ENCODE measurements at regions not wholly inside any gene's neighbourhood (a gene's known extent, or its start where the extent isn't known, plus 50 kb on each side); places are given as distances from the start of the nearest gene placed in this dataset.

- Histone ChIP-seq H3K27me3 (ENCODE audit: low read depth, low read length) (no peaks in the 10 kb centered on the region), H3K9ac (ENCODE audit: low read length) (no peak overlapping the region), H3K79me2 (ENCODE audit: low read length) (no peaks in the 10 kb centered on the region), H2AFZ (ENCODE audit: low read depth, low read length) (no peak overlapping the region), H4K20me1 (ENCODE audit: insufficient read depth, low read length) (no peaks in the 10 kb centered on the region), H3K4me2 (ENCODE audit: low read length) (no peak overlapping the region), H3K27ac (ENCODE audit: low read length) (no peak overlapping the region), H3K4me1 (ENCODE audit: low read length) (no peaks in the 10 kb centered on the region), H3K36me3 (replicated peaks; ENCODE audit: low read depth, low read length) (no peaks in the 10 kb centered on the region), H3K4me3 (ENCODE audit: low read length) (no peak overlapping the region), H3K9me3 (ENCODE audit: insufficient read depth, low read length) (no peaks in the 10 kb centered on the region)
- no peak for TF ChIP-seq EZH2phosphoT487 (IDR thresholded peaks at IDR 0.05; ENCODE audit: low read depth)
These were observed 206.9 kb upstream of the MAP3K7 start for GRCh38 chr6:90793771-90794170.

DNA sequence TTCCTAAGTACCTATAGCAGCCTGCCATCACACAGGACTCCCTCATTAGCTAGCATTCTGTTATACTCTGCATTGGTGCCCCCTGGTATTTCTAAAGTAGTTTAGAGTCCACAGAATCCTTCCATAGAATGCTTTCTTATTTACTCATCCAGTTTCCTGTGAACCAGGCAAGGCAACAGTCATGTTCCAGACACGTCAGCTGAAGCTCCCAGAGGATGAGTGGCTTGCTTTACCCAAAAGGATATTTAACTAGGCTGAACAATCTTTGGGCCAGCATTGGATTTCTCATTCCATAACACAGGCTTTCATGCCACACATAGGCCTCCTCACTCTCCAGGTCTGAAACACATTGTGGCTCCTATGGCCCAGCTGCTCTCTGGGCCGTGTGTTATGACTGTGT is 203.8 kb upstream of the MAP3K7 start:
- H3K27ac ChIP-seq (ENCODE audit: low read length): no peak overlapping the region
- H4K20me1 ChIP-seq (ENCODE audit: insufficient read depth, low read length): no peaks in the 10 kb centered on the region
- no peaks in the 10 kb centered on the region for H3K27me3 ChIP-seq (ENCODE audit: low read depth, low read length)
- no peaks in the 10 kb centered on the region for H3K4me1 ChIP-seq (ENCODE audit: low read length)
- no peaks in the 10 kb centered on the region for H3K79me2 ChIP-seq (ENCODE audit: low read length)
- no peaks in the 10 kb centered on the region for H3K9me3 ChIP-seq (ENCODE audit: insufficient read depth, low read length)
- no peak overlapping the region for H2AFZ ChIP-seq (ENCODE audit: low read depth, low read length)
- TF ChIP-seq EZH2phosphoT487 (IDR thresholded peaks at IDR 0.05; ENCODE audit: low read depth) (no peak), CTCF (IDR thresholded peaks at IDR 0.05; ENCODE audit: low read depth, low read length) (no peak)
- no peak overlapping the region for H3K4me3 ChIP-seq (ENCODE audit: low read length)
- H3K36me3 ChIP-seq (replicated peaks; ENCODE audit: low read depth, low read length): no peaks in the 10 kb centered on the region
- H3K4me2 ChIP-seq (ENCODE audit: low read length): no peak overlapping the region
- no peak overlapping the region for H3K9ac ChIP-seq (ENCODE audit: low read length)

DNA sequence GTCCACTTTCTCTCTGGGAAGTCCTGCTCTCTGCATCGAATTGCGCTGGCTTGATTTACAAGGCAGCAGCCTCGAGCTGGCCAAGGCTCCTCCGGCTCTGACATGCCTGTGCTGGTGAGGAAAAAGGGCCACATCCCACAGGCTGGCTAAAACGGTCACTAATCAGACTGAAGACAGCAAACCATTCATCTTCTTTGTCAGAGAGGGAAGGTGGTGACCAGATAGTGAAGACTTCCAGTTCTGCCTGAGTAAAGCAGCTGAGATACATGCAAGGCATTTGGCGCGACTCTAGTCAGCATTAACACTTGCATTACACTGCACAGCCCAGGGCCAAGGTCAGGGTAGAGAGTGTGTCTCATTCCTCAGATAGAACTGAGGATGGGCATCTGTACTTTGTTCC is 203.2 kb upstream of the MAP3K7 start:
- Histone ChIP-seq H3K4me3 (ENCODE audit: low read length) (no peak overlapping the region), H3K4me1 (ENCODE audit: low read length) (no peaks in the 10 kb centered on the region), H4K20me1 (ENCODE audit: insufficient read depth, low read length) (no peaks in the 10 kb centered on the region), H2AFZ (ENCODE audit: low read depth, low read length) (no peak overlapping the region), H3K27me3 (ENCODE audit: low read depth, low read length) (no peaks in the 10 kb centered on the region), H3K36me3 (replicated peaks; ENCODE audit: low read depth, low read length) (no peaks in the 10 kb centered on the region), H3K9ac (ENCODE audit: low read length) (no peak overlapping the region), H3K4me2 (ENCODE audit: low read length) (no peak overlapping the region), H3K27ac (ENCODE audit: low read length) (no peak overlapping the region), H3K79me2 (ENCODE audit: low read length) (no peaks in the 10 kb centered on the region), H3K9me3 (ENCODE audit: insufficient read depth, low read length) (no peaks in the 10 kb centered on the region)
- TF ChIP-seq CTCF (IDR thresholded peaks at IDR 0.05; ENCODE audit: low read depth, low read length) (no peak), EZH2phosphoT487 (IDR thresholded peaks at IDR 0.05; ENCODE audit: low read depth) (no peak)

DNA sequence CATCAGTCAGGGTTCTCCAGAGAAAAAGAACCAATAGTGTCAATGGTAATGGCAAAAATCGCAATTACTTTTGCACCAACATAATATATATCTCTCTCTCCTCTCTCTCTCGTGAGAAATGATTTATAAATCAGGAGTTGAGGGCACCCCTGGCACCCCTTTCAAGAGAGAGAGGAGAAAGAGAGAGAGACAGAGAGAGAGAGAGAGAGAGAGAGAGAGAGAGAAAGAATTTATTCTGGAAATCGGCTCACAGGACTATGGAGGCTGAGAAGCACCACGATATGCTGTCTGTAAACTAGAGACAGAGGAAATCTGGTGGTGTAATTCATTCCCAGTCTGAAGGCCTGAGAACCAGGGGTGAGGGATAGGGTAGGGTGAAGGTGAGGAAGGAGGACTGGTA is 201.9 kb upstream of the MAP3K7 start:
- Histone ChIP-seq H3K9me3 (ENCODE audit: insufficient read depth, low read length) (no peaks in the 10 kb centered on the region), H3K27me3 (ENCODE audit: low read depth, low read length) (no peaks in the 10 kb centered on the region), H3K4me1 (ENCODE audit: low read length) (no peaks in the 10 kb centered on the region), H2AFZ (ENCODE audit: low read depth, low read length) (no peak overlapping the region), H3K4me2 (ENCODE audit: low read length) (no peak overlapping the region), H3K4me3 (ENCODE audit: low read length) (no peak overlapping the region), H3K27ac (ENCODE audit: low read length) (no peak overlapping the region), H3K36me3 (replicated peaks; ENCODE audit: low read depth, low read length) (no peaks in the 10 kb centered on the region), H4K20me1 (ENCODE audit: insufficient read depth, low read length) (no peaks in the 10 kb centered on the region), H3K9ac (ENCODE audit: low read length) (no peak overlapping the region), H3K79me2 (ENCODE audit: low read length) (no peaks in the 10 kb centered on the region)
- TF ChIP-seq CTCF (IDR thresholded peaks at IDR 0.05; ENCODE audit: low read depth, low read length) (no peak), EZH2phosphoT487 (IDR thresholded peaks at IDR 0.05; ENCODE audit: low read depth) (no peak)

DNA sequence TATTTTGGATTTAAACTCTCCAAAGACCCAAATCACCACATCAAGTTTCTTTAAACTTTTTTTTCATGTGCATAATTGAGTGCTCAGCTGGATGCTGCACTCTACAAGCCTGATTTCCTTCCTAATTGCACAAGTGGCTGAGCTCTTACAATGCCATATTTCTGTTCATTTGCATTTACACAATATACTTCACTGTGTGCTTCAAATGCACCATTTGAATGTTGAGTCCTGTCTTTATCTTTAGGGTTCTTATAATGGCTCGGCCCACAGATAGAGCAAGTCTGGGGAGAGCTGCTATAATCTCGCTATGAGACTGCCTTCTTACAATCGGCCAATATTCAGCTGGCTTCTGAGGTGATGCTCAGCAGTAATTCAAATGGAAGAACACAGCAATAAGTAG is 200.6 kb upstream of the MAP3K7 start:
- no peaks in the 10 kb centered on the region for H3K79me2 ChIP-seq (ENCODE audit: low read length)
- no peak overlapping the region for H3K4me2 ChIP-seq (ENCODE audit: low read length)
- no peaks in the 10 kb centered on the region for H4K20me1 ChIP-seq (ENCODE audit: insufficient read depth, low read length)
- H3K4me1 ChIP-seq (ENCODE audit: low read length): no peaks in the 10 kb centered on the region
- no peak overlapping the region for H3K27ac ChIP-seq (ENCODE audit: low read length)
- H3K27me3 ChIP-seq (ENCODE audit: low read depth, low read length): no peaks in the 10 kb centered on the region
- no peaks in the 10 kb centered on the region for H3K9me3 ChIP-seq (ENCODE audit: insufficient read depth, low read length)
- no peak overlapping the region for H3K4me3 ChIP-seq (ENCODE audit: low read length)
- no peak overlapping the region for H3K9ac ChIP-seq (ENCODE audit: low read length)
- H3K36me3 ChIP-seq (replicated peaks; ENCODE audit: low read depth, low read length): no peaks in the 10 kb centered on the region
- TF ChIP-seq EZH2phosphoT487 (IDR thresholded peaks at IDR 0.05; ENCODE audit: low read depth) (no peak), CTCF (IDR thresholded peaks at IDR 0.05; ENCODE audit: low read depth, low read length) (no peak)
- no peak overlapping the region for H2AFZ ChIP-seq (ENCODE audit: low read depth, low read length)

Data from OCI-LY3 (cell line).